HG02571 (cell line): ENCODE measurements at regions not wholly inside any gene's neighbourhood (a gene's known extent, or its start where the extent isn't known, plus 50 kb on each side); places are given as distances from the start of the nearest gene placed in this dataset.

Experiments used
- ATAC-seq: cut with Tn5 transposase; IDR thresholded peaks from one replicate; pipeline ENCODE4 v1.9.1; 2021; ENCODE audit warnings: mild to moderate bottlenecking, moderate library complexity; ENCODE audit not compliant: unreplicated experiment

DNA sequence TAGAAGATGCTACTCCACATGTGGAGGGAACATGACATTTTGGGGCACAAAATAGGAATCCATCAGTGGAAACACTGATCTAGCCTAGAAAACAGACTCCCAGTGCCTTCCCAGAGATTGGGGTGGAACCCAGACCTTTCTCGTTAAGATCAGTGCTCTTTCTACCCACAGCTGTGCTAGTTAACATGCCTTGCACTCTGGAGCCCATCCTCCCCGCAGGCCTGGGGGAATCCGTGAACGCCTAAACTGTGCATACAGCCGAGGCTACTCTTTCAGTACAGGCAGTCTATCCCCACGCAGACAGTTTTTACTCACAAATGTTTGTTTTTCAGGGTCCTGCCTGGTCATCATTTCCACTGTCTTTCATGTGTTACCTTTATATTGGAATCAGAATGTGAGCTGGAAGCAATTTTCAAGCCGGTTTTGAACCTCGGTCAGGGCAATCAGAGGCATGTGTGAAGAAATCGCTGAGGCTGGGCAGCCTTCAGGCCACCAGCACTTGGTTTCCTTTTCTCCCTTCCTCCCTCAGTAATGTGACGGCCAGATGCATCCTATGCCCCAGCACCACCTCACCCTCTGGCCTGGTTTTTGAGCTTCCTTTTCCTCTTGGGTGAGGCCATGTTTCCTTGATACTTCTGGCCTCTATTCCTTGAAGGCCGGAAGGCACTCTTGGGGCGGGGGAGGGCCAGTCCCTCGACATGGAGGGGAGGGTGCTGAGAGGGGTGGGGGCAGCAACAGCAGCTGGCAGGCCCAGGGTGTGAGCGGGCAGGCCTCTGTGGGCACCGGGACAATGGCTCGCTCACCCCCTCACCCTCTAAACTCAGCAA, 123.6 kb upstream of the GALNT15 start:
- no peak for ATAC-seq

DNA sequence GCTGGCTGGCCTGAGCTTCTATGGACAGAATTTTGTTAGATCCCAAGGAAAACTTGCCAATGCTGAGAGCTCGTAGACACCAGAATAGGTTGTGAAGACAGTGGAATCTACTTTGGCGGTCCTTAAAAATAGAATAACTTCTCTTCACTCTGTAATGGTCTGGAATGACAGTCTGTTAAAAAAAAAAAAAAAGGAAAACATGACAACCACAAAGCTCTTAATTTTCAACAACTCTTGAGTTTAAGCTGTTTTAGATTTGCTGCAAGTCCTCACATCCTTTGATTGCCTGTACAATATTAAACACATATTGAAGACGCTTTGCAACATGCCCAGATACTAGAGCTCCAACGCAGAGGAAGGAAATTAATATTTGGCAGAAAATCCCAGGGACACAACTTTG, 122.8 kb upstream of the GALNT15 start:
- ATAC-seq: no peak

DNA sequence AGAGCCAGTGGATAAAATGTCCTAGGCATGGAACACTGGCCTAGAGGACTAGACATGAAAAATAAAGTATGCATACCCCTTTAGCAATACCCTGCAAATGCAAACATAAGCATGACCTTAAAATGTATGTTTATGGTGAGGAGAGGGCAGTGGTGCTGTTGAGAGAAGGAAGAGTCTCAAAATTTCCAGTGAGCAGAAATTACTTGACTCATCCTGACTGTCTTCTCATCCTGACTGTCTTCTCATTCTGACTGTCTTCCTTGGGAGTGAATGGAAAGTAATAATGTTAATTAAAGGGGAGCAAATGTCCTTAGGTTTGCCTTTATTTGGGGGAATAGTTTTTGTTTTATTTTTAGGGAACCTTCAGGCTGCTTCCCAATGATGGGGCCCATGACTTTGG, 121.5 kb upstream of the GALNT15 start:
- ATAC-seq: no peak

DNA sequence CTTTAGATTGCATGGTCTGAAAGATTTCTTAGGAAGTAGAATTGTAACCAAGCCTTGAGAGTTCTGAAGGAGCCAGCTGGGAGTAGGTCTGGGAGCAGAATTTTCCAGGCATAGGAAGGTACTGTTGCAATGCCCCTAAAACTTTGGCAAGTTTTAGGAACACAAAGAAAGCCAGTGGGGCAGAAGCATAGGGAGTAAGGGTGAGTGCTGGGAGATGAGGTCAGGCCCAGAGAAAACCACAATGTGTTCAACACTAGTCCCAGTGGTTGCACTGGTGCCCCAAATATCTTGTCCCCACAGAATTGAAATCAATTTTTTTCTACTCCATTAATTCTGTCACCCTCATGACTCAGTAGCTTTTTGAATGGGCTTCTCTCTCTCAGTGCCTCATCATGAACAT, 120.7 kb upstream of the GALNT15 start:
- ATAC-seq: no peak

- ATAC-seq: no peak
Observed at GRCh38 chr3:16055606-16056211, 118.8 kb upstream of the GALNT15 start.

DNA sequence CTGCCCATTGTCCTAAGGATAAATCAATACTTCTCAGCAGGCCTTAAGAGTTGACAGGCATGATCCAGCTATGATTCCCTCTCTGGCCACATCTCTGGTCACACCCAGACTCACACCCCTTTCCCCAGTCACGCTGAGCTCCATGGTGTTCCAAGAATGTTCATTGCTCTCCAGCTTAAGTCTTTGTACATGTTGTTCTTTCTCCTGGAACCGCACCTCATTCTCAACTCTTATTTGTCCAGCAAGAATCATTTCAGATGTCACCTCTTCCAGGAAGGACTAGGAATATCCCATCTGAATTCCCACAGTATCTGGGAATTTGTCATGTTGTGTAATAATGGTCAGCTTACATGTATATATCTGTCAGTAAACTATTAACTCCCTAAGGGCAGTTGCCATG, 118.3 kb upstream of the GALNT15 start:
- ATAC-seq: no peak

DNA sequence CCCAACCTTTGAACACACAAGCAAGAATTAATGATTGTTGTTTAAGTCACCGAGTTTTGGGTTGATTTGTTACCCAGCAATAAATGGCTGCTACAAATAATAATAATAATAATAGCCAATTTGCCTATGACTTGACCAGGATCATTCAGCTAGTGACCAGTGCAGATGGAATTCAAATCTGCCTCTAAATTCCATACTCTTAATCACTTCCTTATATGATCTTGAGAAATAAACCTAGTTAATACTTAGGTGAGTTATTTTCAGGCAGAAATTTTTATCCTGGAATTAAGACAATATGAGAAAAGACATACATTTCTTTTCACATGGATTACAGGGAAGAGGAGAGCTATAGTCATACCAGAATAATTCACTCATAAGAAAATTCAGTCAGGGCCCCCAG, 116.0 kb upstream of the GALNT15 start:
- no peak for ATAC-seq

- no peak for ATAC-seq
Observed at GRCh38 chr3:16059081-16059537, 115.4 kb upstream of the GALNT15 start.

GRCh38 chr3:16059711-16060357, 114.6 kb upstream of the GALNT15 start:
- ATAC-seq: no peak

DNA sequence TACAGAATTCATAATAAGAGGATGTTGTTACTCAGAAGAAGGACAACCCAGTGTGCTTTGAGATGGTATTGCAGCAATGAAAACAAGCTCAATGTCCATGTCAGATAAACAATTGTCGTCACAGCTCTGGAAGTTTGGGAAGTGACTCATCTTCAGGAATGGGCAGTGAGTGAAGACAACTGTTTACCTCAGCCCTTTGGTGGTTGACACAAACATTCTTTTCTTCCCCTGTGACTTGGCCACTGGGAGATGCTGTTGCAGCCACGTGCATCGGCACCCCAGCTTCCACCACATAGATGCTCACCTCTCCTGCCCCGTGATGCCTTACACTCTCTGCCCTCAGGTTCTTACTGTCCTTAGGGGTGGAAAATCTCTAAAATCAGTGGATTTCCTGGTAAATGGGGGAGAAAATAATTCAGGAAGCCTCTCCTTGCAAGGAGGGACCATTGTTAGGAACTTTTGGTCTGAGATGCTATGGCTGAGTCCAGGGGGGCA, 114.1 kb upstream of the GALNT15 start:
- no peak for ATAC-seq

- no peak for ATAC-seq
Observed at GRCh38 chr3:16060945-16061344, 113.5 kb upstream of the GALNT15 start.

DNA sequence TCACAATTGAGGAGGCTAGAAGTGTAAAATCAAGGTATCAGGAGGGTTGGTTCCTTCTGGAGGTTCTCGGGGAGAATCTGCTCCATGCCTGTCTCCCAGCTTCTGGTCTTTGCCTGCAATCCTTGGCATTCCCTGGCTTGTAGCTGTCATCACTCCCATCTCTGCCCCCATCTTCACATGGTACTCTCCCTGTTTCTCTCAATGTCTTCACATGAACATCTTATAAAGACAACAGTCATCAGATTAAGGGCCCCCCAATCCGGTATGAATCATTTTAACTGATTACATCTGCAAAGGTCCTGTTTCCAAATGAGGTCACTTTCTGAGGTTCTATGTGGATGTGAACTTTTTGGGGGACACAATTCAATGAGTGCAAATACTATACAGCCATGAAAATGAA, 113.0 kb upstream of the GALNT15 start:
- ATAC-seq: no peak

- ATAC-seq: no peak
Observed at GRCh38 chr3:16063603-16064002, 110.9 kb upstream of the GALNT15 start.

GRCh38 chr3:16064642-16065414, 109.7 kb upstream of the GALNT15 start:
- ATAC-seq: no peak

DNA sequence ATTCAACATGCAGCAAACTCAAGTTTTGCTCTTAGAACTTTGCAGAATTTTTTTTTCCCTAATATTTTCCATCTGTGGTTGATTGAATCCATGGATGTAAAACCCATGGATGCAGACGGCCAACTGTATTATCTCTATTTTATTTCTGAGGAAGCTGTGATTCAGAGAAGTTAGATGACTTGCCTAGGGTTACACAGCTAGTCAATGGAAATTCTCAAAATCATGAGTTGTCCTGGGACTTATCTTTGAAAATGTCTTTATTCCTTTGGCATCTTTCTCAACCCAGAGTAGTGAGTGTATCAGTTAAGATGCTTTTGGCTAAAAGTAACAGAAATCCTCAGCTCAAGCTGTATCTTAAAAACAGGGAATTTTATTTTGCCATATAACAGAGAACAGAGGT, 107.9 kb upstream of the GALNT15 start:
- no peak for ATAC-seq

DNA sequence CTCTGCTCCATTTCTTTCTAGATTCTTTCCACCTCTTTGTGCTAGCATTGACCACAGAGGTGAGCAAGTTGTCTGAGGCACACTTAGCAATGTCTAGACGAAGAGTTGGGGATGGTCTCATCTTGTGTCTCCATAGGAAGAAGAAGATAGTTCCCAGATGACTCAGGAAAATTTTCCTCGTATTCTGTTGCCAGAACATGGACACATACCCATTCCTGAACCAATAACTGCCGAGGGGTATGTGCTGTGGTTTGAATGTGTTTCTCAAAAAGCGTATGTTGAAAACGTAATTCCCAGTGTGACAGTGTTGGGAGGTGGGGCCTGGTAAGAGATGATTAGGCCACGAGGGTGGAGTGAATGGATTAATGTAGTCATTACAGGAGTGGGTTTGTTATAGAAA, 107.5 kb upstream of the GALNT15 start:
- no peak for ATAC-seq

- ATAC-seq: no peak
Observed at GRCh38 chr3:16067837-16068471, 106.5 kb upstream of the GALNT15 start.

DNA sequence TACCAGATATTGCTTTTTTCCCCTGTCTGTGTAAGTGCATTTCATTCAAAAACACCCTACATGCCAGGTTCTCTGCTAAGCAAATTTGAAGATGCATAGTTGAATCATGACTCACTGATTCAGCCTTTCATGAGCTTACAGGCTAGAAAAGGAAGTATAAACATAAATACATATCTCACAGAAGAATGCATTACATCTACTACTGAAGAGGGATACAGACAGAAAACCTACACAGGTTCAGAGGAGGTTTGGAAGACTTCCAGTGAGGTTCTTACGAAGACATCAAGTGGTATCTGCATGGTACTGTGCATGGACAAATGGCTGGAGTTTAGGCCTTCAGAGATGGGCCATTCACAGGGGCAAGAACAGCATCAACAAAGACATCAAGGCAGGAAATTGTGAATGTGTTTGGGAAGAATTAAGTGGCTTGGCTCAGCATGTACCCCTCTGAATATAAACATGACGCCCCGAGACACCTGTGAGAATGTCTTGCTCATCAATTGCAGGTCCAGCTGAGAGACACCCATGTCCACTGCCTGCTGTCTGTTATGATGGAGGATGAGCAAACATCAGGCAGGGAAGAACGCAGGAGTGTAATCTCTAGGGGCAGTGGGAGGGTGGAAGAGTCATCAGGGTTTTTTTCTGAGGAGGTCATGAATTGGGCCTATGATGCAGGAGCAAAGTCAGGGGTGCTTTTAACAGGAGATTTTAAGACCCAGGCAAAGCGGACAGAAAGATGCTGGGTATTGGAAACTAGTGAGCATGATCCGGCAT, 105.1 kb upstream of the GALNT15 start:
- no peak for ATAC-seq

GRCh38 chr3:16070707-16071106, 103.8 kb upstream of the GALNT15 start:
- ATAC-seq: no peak

DNA sequence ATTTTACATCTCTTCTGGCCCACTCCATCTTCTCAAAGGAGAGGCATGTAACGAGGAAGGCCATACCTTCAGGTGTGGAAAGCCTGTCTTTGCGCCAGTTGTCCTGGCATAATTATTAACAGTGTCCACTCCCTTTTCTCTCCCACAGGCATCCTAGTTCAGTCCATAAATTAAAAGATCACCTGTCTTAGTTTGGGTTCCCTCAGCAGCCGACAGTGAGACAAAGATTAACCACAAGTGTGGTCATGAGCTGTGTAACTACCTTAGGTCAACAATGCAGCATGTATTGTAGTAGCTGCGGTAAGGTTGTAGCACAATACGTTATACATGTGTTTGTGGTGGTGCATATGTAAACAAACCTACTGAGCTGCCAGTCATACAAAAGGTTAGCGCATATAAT, 103.3 kb upstream of the GALNT15 start:
- no peak for ATAC-seq
